HepG2 (cell line): ENCODE measurements at regions not wholly inside any gene's neighbourhood (a gene's known extent, or its start where the extent isn't known, plus 50 kb on each side); places are given as distances from the start of the nearest gene placed in this dataset.

Experiments
- EZH2 ChIP-seq: conservative IDR thresholded peaks from 2 replicates; pipeline ENCODE4 v1.6.1; 2012; ENCODE audit warnings: mild to moderate bottlenecking, low read depth, low read length, moderate library complexity
- POLR2AphosphoS5 ChIP-seq: IDR thresholded peaks from 2 replicates; pipeline ENCODE4 v1.6.1; 2012; ENCODE audit warnings: low read depth, low read length
- TGIF2 ChIP-seq: IDR thresholded peaks from 2 replicates; pipeline ENCODE4 v1.6.1; 2016; ENCODE audit warnings: control low read depth, missing compliant biosample characterization

GRCh38 chr6:130518588-130518987 is 152.8 kb downstream of the TMEM200A start:
- TF ChIP-seq POLR2AphosphoS5 = no peak
- no peak for TF ChIP-seq EZH2
- TF ChIP-seq TGIF2 (CRISPR knock-in tag) = no peak
